Activated T-cell treated with anti-CD3 and anti-CD28 coated beads, Interleukin-2, amount 50 U/mL, for 4 hours (primary cell): ENCODE measurements at regions not wholly inside any gene's neighbourhood (a gene's known extent, or its start where the extent isn't known, plus 50 kb on each side); places are given as distances from the start of the nearest gene placed in this dataset.

ENCODE experiments used
- ATAC-seq, 2 donors: fragments of 200-7000 bp; cut with Tn5 transposase; one replicate each; pipeline ENCODE4 v1.10.0; 2021
- DNase-seq: peaks from one replicate; pipeline ENCODE4 v3.0.0-alpha.2; 2020
- H3K27me3 Mint-ChIP-seq: one replicate; pipeline ENCODE4 v1.8.0; 2021; ENCODE audit warnings: low read depth, mixed read lengths
- H3K36me3 Mint-ChIP-seq: one replicate; pipeline ENCODE4 v1.8.0; 2022; ENCODE audit warnings: mixed read lengths; ENCODE audit not compliant: insufficient read depth
- H3K4me1 Mint-ChIP-seq: one replicate; pipeline ENCODE4 v1.8.0; 2021; ENCODE audit warnings: low read depth, mixed read lengths
- H3K4me3 Mint-ChIP-seq: one replicate; pipeline ENCODE4 v1.8.0; 2021; ENCODE audit warnings: mild to moderate bottlenecking, moderate library complexity, mixed read lengths
- H3K9me3 Mint-ChIP-seq: one replicate; pipeline ENCODE4 v1.8.0; 2021; ENCODE audit warnings: mixed read lengths

DNA sequence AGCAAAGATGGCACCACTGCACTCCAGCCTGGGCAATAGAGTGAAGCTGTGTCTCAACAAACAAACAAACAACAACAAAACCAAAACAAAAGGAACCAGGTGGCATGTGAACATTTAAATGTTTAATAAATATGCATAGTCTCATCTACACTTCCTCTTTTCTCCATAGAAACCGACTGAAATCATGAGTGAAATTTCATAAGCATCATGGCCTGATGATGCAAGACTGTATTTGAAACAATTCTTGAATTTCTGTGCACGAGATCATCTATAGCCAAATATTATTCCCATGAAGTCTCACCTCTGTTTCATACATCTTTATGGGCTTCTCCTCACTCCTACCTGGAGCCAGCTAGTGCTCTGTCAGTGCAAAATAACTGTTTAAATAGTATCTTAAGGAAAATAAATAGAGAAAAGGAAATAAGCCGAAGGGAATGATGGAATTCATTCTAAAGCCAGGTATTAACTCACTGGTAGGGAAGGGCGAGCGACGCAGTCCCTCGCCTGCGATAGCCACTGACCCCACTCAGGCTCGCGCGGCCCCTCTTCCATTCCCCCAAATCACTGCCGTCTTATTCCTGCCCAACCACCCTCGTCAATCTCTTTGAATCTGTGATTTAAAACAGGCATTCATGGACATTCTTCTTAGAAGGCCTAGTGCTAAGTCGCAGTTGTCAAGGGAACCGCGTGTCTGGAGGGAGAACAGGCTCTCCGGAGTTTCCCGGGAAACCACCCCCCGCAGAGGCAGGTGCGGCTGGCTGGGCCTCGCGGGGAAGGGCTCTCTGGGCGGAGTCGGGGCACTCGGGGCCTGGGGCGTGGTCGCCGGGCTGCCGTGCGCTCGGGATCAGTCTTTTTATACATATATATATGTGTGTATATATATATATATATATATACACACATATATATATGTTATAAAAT lies 52.4 kb upstream of the TRIM2 start:
- DNase-seq (peak; percentile 19), ATAC-seq (no peak)
- Mint-ChIP-seq H3K9me3 (no peaks in the 10 kb centered on the region), H3K4me1 (peaks cover 35% of the 10 kb centered on the region), H3K4me3 (no peak overlapping the region), H3K36me3 (no peaks in the 10 kb centered on the region), H3K27me3 (peaks cover 5% of the 10 kb centered on the region)

DNA sequence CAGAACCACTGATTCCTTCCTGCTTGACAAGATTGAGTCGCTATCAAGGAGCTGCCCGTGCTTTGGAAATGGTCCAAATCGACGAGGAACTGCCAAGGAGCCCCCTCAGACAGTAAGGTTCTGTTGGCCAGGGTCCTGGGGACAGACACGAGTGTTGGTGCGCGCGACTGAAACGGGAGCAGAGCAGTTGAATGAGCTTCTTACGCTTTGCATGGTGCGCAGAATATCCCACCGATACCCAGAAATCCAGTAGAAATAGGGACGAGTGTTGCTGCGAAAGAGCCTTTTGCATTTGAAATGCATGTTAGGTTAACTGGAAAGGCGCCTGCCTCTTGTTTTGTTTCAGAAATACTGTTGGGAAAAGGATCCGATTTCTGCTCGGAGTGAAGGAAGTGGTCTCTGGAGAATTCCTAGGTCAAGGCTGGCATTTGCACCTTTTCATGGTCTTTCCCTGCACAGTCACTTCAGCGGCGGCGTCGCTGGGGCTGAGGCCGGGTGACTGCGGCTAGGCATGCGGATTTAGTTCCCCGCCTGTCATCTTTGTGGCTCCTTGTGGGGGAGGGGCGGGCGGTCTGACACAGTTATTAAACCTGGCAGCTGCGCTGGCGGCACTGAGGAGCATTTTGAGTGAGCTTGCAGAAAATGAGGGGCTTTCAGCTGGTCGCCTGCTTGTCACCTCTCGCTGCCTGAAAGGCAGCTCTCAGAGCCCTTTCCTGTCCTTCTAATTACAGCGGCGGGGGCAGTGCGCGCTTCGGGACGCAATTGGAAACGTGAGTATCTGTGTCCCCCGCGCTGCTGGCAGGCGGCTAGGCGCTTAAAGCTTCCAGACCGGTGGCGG lies 51.5 kb upstream of the TRIM2 start:
- Mint-ChIP-seq H3K9me3 (no peaks in the 10 kb centered on the region), H3K4me3 (peak overlapping the region; percentile 87), H3K4me1 (peaks cover 35% of the 10 kb centered on the region), H3K36me3 (no peaks in the 10 kb centered on the region), H3K27me3 (peaks cover 5% of the 10 kb centered on the region)
- peak; percentile 58 to 62 for ATAC-seq
- peak; percentile 60 for DNase-seq

DNA sequence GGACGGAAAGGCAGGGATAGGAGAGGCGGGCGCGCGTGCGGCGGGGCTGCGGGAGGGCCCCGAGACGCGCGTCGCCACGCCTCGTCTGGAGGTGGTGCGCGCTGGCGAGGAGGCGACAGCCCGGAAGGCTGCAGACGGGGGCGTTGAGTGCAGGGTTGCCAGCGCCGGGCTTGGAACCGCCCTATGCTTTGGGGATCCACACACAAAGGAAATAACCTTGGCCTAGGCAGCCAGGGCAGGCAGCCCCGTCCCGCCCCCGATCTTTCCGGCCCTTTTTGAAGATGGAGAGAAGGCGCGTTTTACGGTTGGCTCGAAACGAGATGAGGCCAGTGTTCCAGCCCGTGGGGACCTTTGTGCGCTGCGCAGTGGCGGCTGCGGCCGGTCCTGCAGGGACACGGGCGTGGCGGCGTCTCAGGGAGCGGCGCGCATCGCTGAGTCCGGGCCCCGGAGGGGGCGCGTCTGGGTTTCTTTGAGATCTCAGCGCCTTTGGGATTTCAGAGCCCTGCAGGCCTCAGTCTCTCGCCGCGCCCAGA lies 50.8 kb upstream of the TRIM2 start:
- no peaks in the 10 kb centered on the region for H3K36me3 Mint-ChIP-seq
- H3K4me1 Mint-ChIP-seq: peaks cover 35% of the 10 kb centered on the region
- H3K4me3 Mint-ChIP-seq: peak overlapping the region; percentile 87
- peak; percentile 64 for DNase-seq
- peaks cover 5% of the 10 kb centered on the region for H3K27me3 Mint-ChIP-seq
- H3K9me3 Mint-ChIP-seq: no peaks in the 10 kb centered on the region
- ATAC-seq: peak; percentile 85 to 90

DNA sequence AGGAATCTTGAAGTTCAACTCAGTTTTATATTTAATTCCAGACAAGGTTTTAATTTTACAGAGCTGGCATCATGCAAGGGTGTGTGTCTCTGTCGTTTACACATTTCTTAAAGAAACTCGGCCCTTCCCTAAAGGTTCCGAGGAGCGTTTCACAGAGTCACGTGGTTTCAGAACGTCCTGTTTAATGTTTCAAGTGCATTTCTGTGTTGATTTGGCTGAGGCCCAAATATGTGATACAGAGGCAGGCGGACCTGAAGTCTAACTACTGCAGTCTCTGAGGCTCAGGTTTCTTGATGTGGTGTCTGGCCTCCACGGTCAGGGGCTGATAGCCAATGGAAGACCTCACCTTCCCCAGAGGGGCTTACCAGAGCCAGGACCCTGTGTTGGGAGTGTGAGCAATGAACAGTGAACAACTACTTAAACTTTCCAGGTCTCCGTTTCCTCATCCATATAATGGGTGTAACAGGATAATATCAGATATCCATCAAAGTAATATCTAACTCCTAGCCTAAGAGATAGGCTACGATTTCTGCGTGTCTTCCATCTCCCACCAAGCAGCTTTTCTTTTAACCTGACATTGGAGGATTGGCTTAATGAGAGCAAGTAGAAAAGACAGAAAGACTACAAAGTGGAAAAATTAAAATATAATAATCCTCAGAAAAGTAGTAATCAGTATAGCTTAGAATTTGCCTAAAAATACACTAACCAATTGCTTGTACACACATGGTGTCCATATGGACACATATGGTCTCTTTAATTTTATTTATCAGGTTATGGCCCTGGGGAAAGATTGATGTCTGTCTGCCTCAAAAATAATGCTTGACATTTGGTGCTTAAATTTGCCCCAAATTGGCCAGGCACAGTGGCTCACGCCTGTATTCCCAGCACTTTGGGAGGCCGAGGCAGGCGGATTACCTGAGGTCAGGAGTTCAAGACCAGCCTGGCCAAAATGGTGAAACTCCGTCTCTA lies 50.0 kb upstream of the TRIM2 start:
- no peaks in the 10 kb centered on the region for H3K9me3 Mint-ChIP-seq
- H3K4me1 Mint-ChIP-seq: peaks cover 35% of the 10 kb centered on the region
- peaks cover 5% of the 10 kb centered on the region for H3K27me3 Mint-ChIP-seq
- peak overlapping the region; percentile 87 for H3K4me3 Mint-ChIP-seq
- DNase-seq (no peak), ATAC-seq (no peak)
- no peaks in the 10 kb centered on the region for H3K36me3 Mint-ChIP-seq
